ENCODE measurements at regions not wholly inside any gene's neighbourhood (a gene's known extent, or its start where the extent isn't known, plus 50 kb on each side); places are given as distances from the start of the nearest gene placed in this dataset.
"Not testable (repeated sequence)": the region's sequence is repeated elsewhere in the genome, so short reads cannot be mapped to it uniquely, and the experiment has no call there.

DNA sequence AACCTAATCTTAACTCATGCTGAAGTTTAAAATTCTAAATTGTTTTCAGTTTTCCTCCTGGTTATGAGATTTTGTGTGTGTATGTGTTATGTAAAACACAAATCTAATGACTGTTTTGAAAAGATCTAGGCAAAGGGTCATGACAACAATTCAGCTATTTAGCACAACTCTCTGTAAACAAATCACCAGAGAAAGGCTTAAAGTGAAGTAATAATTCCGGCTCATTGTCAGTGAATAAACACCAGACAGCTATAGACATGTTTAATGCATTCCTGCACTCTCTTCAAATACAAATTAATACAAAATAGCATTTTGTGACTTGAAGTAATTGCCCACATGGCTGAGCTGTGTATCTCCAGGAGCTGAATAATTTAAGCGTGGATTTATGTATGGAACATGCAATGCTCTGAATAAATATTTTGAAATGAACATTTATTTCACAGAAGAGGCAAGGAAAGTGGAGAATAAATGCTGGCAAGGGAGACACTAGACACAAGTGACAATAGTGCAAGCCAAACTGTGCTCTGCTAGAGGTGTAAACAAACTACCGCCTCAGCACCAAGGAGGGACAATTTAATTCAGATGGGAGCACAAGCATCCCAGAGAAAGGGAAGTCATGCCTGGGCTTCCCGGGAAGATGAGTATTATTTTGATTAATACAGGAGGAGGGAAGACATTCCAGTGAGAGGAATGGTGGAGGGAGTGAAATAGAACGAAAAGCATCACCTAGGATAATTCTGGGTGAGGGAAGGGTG, 133.6 kb upstream of the XPO1 start:
- no peak for DNase-seq

GRCh38 chr2:61670591-61671501, 132.7 kb upstream of the XPO1 start:
- DNase-seq, result peak; percentile 24

DNA sequence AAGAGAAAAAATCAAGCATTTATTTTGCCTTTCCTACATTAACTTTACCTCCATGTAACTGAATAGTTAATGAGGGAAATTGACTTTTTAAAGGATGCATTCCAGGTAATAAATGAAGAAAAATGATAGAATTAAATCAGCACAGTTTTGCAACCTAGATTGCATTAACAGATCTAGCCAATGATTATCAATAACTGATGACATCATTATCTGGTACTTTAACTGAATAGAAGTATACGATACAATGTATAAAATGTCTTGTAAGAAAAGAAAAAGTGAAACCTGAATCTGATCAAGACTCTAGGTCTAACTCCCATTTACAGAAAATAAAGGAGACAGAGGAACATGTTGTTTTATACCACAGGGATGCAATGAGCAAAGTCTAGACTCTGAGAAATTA, 126.0 kb upstream of the XPO1 start:
- no peak for DNase-seq

GRCh38 chr2:61662990-61663389, 124.8 kb upstream of the XPO1 start:
- DNase-seq, result peak; percentile 4

DNA sequence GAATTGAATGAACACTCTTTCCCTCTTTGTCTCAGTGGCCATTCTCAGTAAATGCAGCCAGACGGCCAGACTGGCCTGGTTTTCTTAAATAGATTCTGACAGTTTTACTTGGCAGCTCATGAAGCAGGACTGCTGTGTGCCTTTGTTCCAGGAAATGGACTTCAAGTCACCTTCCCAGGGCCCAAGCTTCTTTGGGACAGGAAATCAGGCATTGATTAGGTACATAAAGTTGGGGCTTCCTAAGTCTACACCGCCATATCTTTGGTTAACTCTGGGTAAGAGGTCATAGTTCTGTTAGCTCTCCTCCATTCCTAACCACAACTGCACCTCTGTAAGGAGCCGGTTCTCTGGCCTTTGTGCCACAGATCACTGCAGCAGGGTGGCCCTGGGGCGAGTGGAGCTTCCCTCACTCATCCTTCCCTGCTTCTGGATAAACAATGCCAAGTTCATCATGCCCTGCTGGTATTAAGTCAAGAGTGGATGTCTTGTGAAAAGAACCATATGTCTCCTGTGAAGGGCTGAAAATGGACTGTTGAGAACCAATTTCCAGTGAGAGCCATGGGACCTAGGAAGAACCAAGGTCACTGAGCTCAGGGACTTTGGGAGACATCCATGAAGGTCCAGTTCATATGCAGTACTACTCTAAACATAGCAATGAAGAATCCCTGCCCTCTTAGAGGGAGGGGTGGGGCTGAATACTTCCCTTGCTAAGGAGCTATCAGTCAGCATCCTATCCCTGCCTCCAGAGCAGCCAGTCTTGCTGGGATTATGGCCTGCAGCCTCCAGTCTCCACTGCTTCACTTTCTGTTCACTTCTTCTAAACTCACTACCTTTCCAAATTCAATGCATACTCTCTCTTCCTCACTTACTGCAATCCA, 122.6 kb upstream of the XPO1 start:
- DNase-seq, result no peak

GRCh38 chr2:61658841-61659780, 121.0 kb upstream of the XPO1 start:
- DNase-seq, result no peak

GRCh38 chr2:61649946-61650345, 111.8 kb upstream of the XPO1 start:
- DNase-seq, result not testable (repeated sequence)

GRCh38 chr2:61649021-61649420, 110.9 kb upstream of the XPO1 start:
- no peak for DNase-seq

- DNase-seq, result no peak
Observed at GRCh38 chr2:61647044-61647443, 108.9 kb upstream of the XPO1 start.

- DNase-seq, result no peak
Observed at GRCh38 chr2:61645911-61646310, 107.8 kb upstream of the XPO1 start.

DNA sequence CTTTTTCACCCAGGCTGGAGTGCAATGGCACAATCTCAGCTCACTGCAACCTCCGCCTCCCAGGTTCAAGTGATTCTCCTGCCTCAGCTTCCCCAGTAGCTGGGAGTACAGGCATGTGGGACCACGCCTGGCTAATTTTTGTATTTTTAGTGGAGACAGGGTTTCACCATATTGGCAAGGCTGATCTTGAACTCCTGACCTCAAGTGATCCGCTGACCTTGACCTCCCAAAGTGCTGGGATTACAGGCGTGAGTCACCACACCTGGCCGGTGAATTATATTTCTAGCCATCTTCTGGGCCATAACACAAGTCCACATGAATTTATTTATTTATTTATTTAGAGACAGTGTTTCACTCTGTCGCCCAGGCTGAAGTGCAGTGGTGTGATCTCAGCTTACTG, 105.0 kb upstream of the XPO1 start:
- DNase-seq, result not testable (repeated sequence)

- no peak for DNase-seq
Observed at GRCh38 chr2:61640406-61640805, 102.2 kb upstream of the XPO1 start.

GRCh38 chr2:61639721-61640120, 101.6 kb upstream of the XPO1 start:
- no peak for DNase-seq

DNA sequence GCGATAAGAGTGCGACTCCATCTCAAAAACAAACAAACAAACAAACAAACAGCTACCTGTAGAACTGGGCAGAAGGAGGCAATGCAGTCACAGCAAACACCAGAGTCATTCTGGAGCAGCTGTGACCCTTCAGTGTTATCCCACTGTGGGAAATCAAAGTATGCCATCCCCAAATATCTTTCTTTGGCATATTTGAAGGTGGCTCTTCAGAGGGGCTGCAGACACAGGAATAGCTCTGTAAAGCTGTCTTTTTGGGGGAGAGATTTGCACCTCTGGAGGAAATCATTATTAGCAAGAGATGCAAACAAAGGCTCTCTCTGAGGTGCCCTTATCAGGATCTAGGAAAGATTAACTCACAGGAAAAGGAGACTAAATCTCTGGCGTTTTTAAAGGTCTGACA, 98.5 kb upstream of the XPO1 start:
- no peak for DNase-seq

- no peak for DNase-seq
Observed at GRCh38 chr2:61634512-61634911, 96.4 kb upstream of the XPO1 start.

- DNase-seq, result no peak
Observed at GRCh38 chr2:61633250-61633649, 95.1 kb upstream of the XPO1 start.

- no peak for DNase-seq
Observed at GRCh38 chr2:61632276-61633169, 94.4 kb upstream of the XPO1 start.

GRCh38 chr2:61631321-61631720, 93.2 kb upstream of the XPO1 start:
- no peak for DNase-seq

DNA sequence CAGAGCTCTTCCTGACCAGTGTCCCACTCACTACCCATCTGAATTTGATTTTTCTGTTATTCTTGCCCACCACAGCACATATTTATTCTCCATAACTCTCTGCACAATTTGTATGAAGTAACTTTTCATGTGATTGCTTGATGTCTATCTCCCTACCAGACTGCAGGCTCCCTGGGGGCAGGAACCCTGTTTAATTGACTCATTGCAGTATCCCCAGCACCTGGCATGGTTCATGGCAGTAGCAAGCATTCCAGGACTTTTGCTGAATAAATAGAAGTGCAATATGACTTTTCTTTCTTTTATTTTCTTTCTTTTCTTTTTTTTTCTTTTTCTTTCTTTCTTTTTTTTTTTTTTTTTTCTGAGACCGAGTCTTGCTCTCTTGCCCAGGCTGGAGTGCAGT, 88.7 kb upstream of the XPO1 start:
- DNase-seq, result no peak

DNA sequence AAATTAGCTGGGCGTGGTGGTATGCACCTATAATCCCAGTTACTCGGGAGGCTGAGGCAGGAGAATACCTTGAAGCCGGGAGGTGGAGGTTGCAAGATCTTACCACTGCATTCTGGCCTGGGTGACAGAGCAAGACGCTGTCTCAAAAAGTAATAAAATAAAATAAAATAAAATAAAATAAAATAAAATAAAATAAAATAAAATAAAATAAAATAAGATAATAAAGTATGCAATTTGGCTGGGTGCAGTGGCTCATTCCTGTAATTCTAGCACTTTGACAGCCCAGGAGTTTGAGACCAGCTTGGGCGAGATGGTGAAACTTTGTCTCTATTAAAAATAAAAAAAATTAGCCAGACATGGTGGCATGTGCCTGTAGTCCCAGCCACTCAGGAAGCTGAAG, 85.6 kb upstream of the XPO1 start:
- no peak for DNase-seq
